HepG2 (cell line): ENCODE measurements at regions not wholly inside any gene's neighbourhood (a gene's known extent, or its start where the extent isn't known, plus 50 kb on each side); places are given as distances from the start of the nearest gene placed in this dataset.

Experiments
- ATAC-seq: fragments of 200-7000 bp; cut with Tn5 transposase; 3 replicates; pipeline ENCODE4 v1.9.1; 2020; ENCODE audit warnings: mild to moderate bottlenecking, moderate library complexity
- BruUV-seq: library from RNA; stranded (reverse); fragments of 400-500 nt; replicated peaks from 2 replicates; lab custom pipeline; 2021; lab: Mats Ljungman, UMichigan
- CTCF ChIA-PET: fragments of 300-600 bp; formaldehyde crosslinking; extraction: SDS; loops from one replicate; lab custom pipeline; 2021; ENCODE audit warnings: low total read pairs, inconsistent platforms, low intra/inter-chr PET ratio; lab: Yijun Ruan, JAX
- POLR2A ChIA-PET: fragments of 350-600 bp; sonication (Branson Sonifier 250); formaldehyde crosslinking; loops from one replicate; lab custom pipeline; 2020; ENCODE audit warnings: antibody characterized with exemption, inconsistent platforms; lab: Yijun Ruan, JAX
- DNase-seq: peaks from one replicate; pipeline ENCODE4 v3.0.0-alpha.2; 2015; ENCODE audit warnings: low spot score
- FAIRE-seq: peaks from 3 replicates; lab custom pipeline; 2011; peaks lifted over from hg19 to GRCh38; lab: Jason Lieb, UNC
- H2AFZ ChIP-seq: one replicate; pipeline ENCODE4 v1.6.1; 2011; ENCODE audit warnings: low read length, inconsistent platforms
- H3K27ac ChIP-seq: fragments of 300-600 bp; 3 replicates; pipeline ENCODE4 v1.8.0; 2011; ENCODE audit warnings: mixed run types, mild to moderate bottlenecking, mixed read lengths, low read length, inconsistent platforms; ENCODE audit not compliant: insufficient read depth; ENCODE audit errors: extremely low read length
- H3K27me3 ChIP-seq, 2 experiments: fragments of 200-600 bp in 1 of 2; 2 replicates in 1 of 2; 3 replicates in 1 of 2; pipeline versions ENCODE4 v1.6.0 to v1.8.0; 2011; ENCODE audit warnings: low read length in 2 of 2, mild to moderate bottlenecking in 2 of 2, moderate library complexity in 2 of 2, inconsistent platforms in 1 of 2; ENCODE audit not compliant: insufficient read depth in 2 of 2, control insufficient read depth in 1 of 2
- H3K36me3 ChIP-seq, 2 experiments: fragments of 200-600 bp in 1 of 2; replicated peaks in 1 of 2; 2 replicates in 1 of 2; 3 replicates in 1 of 2; pipeline versions ENCODE4 v1.5.1 to v1.8.0; 2011; ENCODE audit warnings: low read length in 2 of 2, inconsistent platforms in 1 of 2; ENCODE audit not compliant: insufficient read depth in 2 of 2, control insufficient read depth in 1 of 2
- H3K4me1 ChIP-seq: 2 replicates; pipeline ENCODE4 v1.5.1; 2012; ENCODE audit warnings: low read length, inconsistent platforms; ENCODE audit not compliant: insufficient read depth
- H3K4me2 ChIP-seq: 2 replicates; pipeline ENCODE4 v1.6.0; 2011; ENCODE audit warnings: low read depth, low read length, inconsistent platforms
- H3K4me3 ChIP-seq, 3 experiments: fragments of 200-600 bp in 1 of 3; sonication (generic), shearing (Covaris generic) in 1 of 3; replicated peaks in 1 of 3; 2 replicates each; pipeline ENCODE4 v1.5.1; 2011 to 2016; ENCODE audit warnings: low read length in 3 of 3, inconsistent platforms in 2 of 3, low read depth in 2 of 3, mild to moderate bottlenecking in 2 of 3, control low read depth in 1 of 3, mixed read lengths in 1 of 3; ENCODE audit not compliant: insufficient read depth in 1 of 3
- H3K79me2 ChIP-seq: one replicate; pipeline ENCODE4 v1.6.1; 2011; ENCODE audit warnings: low read length, inconsistent platforms; ENCODE audit not compliant: insufficient read depth
- H3K9ac ChIP-seq: 2 replicates; pipeline ENCODE4 v1.6.0; 2011; ENCODE audit warnings: mild to moderate bottlenecking, low read depth, low read length, inconsistent platforms; ENCODE audit not compliant: insufficient read depth
- H3K9me3 ChIP-seq: 2 replicates; pipeline ENCODE4 v1.5.1; 2012; ENCODE audit warnings: mild to moderate bottlenecking, low read length
- H4K20me1 ChIP-seq: 2 replicates; pipeline ENCODE4 v1.6.0; 2011; ENCODE audit warnings: inconsistent platforms, mild to moderate bottlenecking, low read length, moderate library complexity; ENCODE audit not compliant: insufficient read depth
- AHR ChIP-seq: IDR thresholded peaks from 2 replicates; pipeline ENCODE4 v1.6.1; 2018; ENCODE audit warnings: missing genetic modification reagents, missing compliant biosample characterization
- ATAD3A ChIP-seq: sonication (generic); formaldehyde crosslinking; IDR thresholded peaks from 2 replicates; pipeline ENCODE4 v1.4.0; 2020; ENCODE audit warnings: missing genetic modification reagents
- CC2D1A ChIP-seq: sonication (generic); formaldehyde crosslinking; IDR thresholded peaks from 2 replicates; pipeline ENCODE4 v1.8.1; 2023; ENCODE audit warnings: mild to moderate bottlenecking, missing genetic modification reagents
- IRF9 ChIP-seq: sonication (generic); formaldehyde crosslinking; IDR thresholded peaks from 2 replicates; pipeline ENCODE4 v1.8.0; 2022; ENCODE audit warnings: missing genetic modification reagents, mild to moderate bottlenecking, borderline replicate concordance
- MAFG ChIP-seq: sonication (generic); formaldehyde crosslinking; IDR thresholded peaks from 2 replicates; pipeline ENCODE4 v1.5.1; 2020; ENCODE audit warnings: mild to moderate bottlenecking, missing genetic modification reagents
- MBNL3 ChIP-seq: fragments of 250-450 bp; sonication (Bioruptor Pico); conservative IDR thresholded peaks from 2 replicates; pipeline ENCODE4 v1.8.0; 2022; ENCODE audit warnings: mild to moderate bottlenecking, inconsistent platforms
- NFE2L1 ChIP-seq: sonication (generic); formaldehyde crosslinking; IDR thresholded peaks from 2 replicates; pipeline ENCODE4 v1.4.0; 2020; ENCODE audit warnings: missing genetic modification reagents, mild to moderate bottlenecking, borderline replicate concordance
- NFYC ChIP-seq: IDR thresholded peaks from 2 replicates; pipeline ENCODE4 v1.6.1; 2016; ENCODE audit warnings: missing genetic modification reagents, missing compliant biosample characterization
- PCBP2 ChIP-seq: fragments of 200-400 bp; formaldehyde crosslinking; optimal IDR thresholded peaks from 2 replicates; pipeline ENCODE3; 2018; ENCODE audit warnings: low read length, low read depth; ENCODE audit not compliant: poor library complexity, severe bottlenecking
- PHB2 ChIP-seq: fragments of 450-650 bp; IDR thresholded peaks from 2 replicates; pipeline ENCODE4 v1.6.1; 2018; ENCODE audit not compliant: partially characterized antibody
- PITX1 ChIP-seq: sonication (generic); formaldehyde crosslinking; IDR thresholded peaks from 2 replicates; pipeline ENCODE4 v1.5.1; 2020; ENCODE audit warnings: mild to moderate bottlenecking, missing genetic modification reagents
- RAD51 ChIP-seq: fragments of 450-650 bp; IDR thresholded peaks from 2 replicates; pipeline ENCODE4 v1.6.1; 2016; ENCODE audit warnings: borderline replicate concordance
- SSRP1 ChIP-seq: IDR thresholded peaks from 2 replicates; pipeline ENCODE4 v1.6.1; 2016; ENCODE audit warnings: control low read depth
- TEAD2 ChIP-seq: sonication (generic); formaldehyde crosslinking; IDR thresholded peaks from 2 replicates; pipeline ENCODE4 v1.9.0; 2021; ENCODE audit warnings: missing genetic modification reagents
- ZFP36L2 ChIP-seq: sonication (generic); formaldehyde crosslinking; IDR thresholded peaks from 2 replicates; pipeline ENCODE4 v1.4.0; 2020; ENCODE audit warnings: missing genetic modification reagents
- ZNF251 ChIP-seq: sonication (generic); formaldehyde crosslinking; IDR thresholded peaks from 2 replicates; pipeline ENCODE4 v1.9.0; 2021; ENCODE audit warnings: mild to moderate bottlenecking, missing genetic modification reagents
- ZNF350 ChIP-seq: sonication (generic); formaldehyde crosslinking; IDR thresholded peaks from 2 replicates; pipeline ENCODE4 v1.4.0; 2020; ENCODE audit warnings: mild to moderate bottlenecking, low read depth, missing genetic modification reagents, borderline replicate concordance
- ZNF432 ChIP-seq: sonication (generic); formaldehyde crosslinking; IDR thresholded peaks from 2 replicates; pipeline ENCODE4 v1.5.0; 2020; ENCODE audit warnings: missing genetic modification reagents, mild to moderate bottlenecking, borderline replicate concordance
- ZNF441 ChIP-seq: sonication (generic); formaldehyde crosslinking; IDR thresholded peaks from 2 replicates; pipeline ENCODE4 v1.7.0; 2021; ENCODE audit warnings: missing genetic modification reagents, borderline replicate concordance
- ZNF556 ChIP-seq: sonication (generic); formaldehyde crosslinking; IDR thresholded peaks from 2 replicates; pipeline ENCODE4 v1.4.0; 2020; ENCODE audit warnings: mild to moderate bottlenecking, missing genetic modification reagents, borderline replicate concordance
- ZNF598 ChIP-seq: sonication (generic); formaldehyde crosslinking; IDR thresholded peaks from 2 replicates; pipeline ENCODE4 v1.5.1; 2020; ENCODE audit warnings: mild to moderate bottlenecking, missing genetic modification reagents, borderline replicate concordance
- ZNF670 ChIP-seq: sonication (generic); formaldehyde crosslinking; IDR thresholded peaks from 2 replicates; pipeline ENCODE4 v1.8.0; 2022; ENCODE audit warnings: mild to moderate bottlenecking, missing genetic modification reagents, borderline replicate concordance
- ZNF687 ChIP-seq: sonication (generic); formaldehyde crosslinking; IDR thresholded peaks from 2 replicates; pipeline ENCODE4 v1.5.1; 2020; ENCODE audit warnings: mild to moderate bottlenecking, missing genetic modification reagents, moderate library complexity
- WGBS: methylation state at CpG from one replicate; pipeline ENCODE4 v1.1.6; 2017; ENCODE audit warnings: low lambda C conversion rate; 5-methylcytosine and 5-hydroxymethylcytosine counted together
- in situ Hi-C: cut with HindIII; loops from 2 replicates; pipeline ENCODE4 v1.10.0; 2017; ENCODE audit warnings: low pct_unique_long_range_greater_than_20kb; ENCODE audit not compliant: extremely low pct_ligation_motif_present
- intact Hi-C: fragments of 100-400 bp; cut with micrococcal nuclease; formaldehyde crosslinking; loops from one replicate; pipeline ENCODE4 v1.10.0; 2022; ENCODE audit not compliant: unreplicated experiment

GRCh38 chr2:11019614-11020013 is 107.9 kb downstream of the KCNF1 start (continued):
- TF ChIP-seq IRF9 (CRISPR knock-in tag) (no peak), ZNF598 (CRISPR knock-in tag) (no peak), NFE2L1 (CRISPR knock-in tag) (no peak), MBNL3 (CRISPR knock-in tag) (no peak), ZNF556 (CRISPR knock-in tag) (no peak), ZFP36L2 (CRISPR knock-in tag) (no peak), ZNF251 (no peak), RAD51 (no peak), MAFG (CRISPR knock-in tag) (no peak), PHB2 (no peak), ATAD3A (CRISPR knock-in tag) (no peak), NFYC (CRISPR knock-in tag) (no peak)
- TF ChIP-seq, all 625 proteins: peak for 0

GRCh38 chr2:11022064-11022463 is 110.3 kb downstream of the KCNF1 start:
- no peak overlapping the region for H3K4me3 ChIP-seq
- FAIRE-seq, result no peak
- H3K79me2 ChIP-seq, result no peaks in the 10 kb centered on the region
- DNase-seq, result no peak
- CTCF ChIA-PET, result no interaction called here
- peaks cover 7 to 60% of the 10 kb centered on the region in 2 experiments; a peak in 4 of 5 replicates for H3K27me3 ChIP-seq
- H3K4me1 ChIP-seq, result no peaks in the 10 kb centered on the region
- no peak overlapping the region for H3K4me2 ChIP-seq
- H4K20me1 ChIP-seq, result no peaks in the 10 kb centered on the region
- no peaks in the 10 kb centered on the region for H3K36me3 ChIP-seq
- no TSS peak for BruUV-seq
- H3K9ac ChIP-seq, result no peak overlapping the region
- H3K27ac ChIP-seq, result no peak overlapping the region
- 56% methylated on average over 6 of the region's 6 CpGs for WGBS
- H3K9me3 ChIP-seq, result no peaks in the 10 kb centered on the region
- peak; percentile 42; the same call in 2 of the 3 replicates for ATAC-seq
- POLR2A ChIA-PET, result no interaction called here
- no peak overlapping the region for H2AFZ ChIP-seq
- in situ Hi-C loops (no loop called here), intact Hi-C loops (no loop called here)
- no peak for TF ChIP-seq MAFG (CRISPR knock-in tag)
- no peak for TF ChIP-seq ZNF432 (CRISPR knock-in tag)
- TF ChIP-seq ZNF441 (CRISPR knock-in tag), result no peak
- no peak for TF ChIP-seq PITX1
- TF ChIP-seq PCBP2, result no peak
- no peak for TF ChIP-seq ZNF350 (CRISPR knock-in tag)
- TF ChIP-seq AHR (CRISPR knock-in tag), result no peak
- TF ChIP-seq ZNF670, result no peak
- no peak for TF ChIP-seq CC2D1A (CRISPR knock-in tag)
- TF ChIP-seq ZNF687 (CRISPR knock-in tag), result no peak
- TF ChIP-seq SSRP1 (CRISPR knock-in tag), result no peak
- no peak for TF ChIP-seq TEAD2 (CRISPR knock-in tag)
